PC-3 (cell line): ENCODE measurements at regions not wholly inside any gene's neighbourhood (a gene's known extent, or its start where the extent isn't known, plus 50 kb on each side); places are given as distances from the start of the nearest gene placed in this dataset.

Experiments
- CTCF ChIP-seq: fragments of 300-600 bp; sonication (generic); conservative IDR thresholded peaks from 2 replicates; pipeline ENCODE4 v1.5.1; 2017; ENCODE audit warnings: antibody characterized with exemption, low read depth, mild to moderate bottlenecking, low read length
- EZH2 ChIP-seq: fragments of 300-600 bp; sonication (generic); IDR thresholded peaks from one replicate; pipeline ENCODE4 v1.6.1; 2017; ENCODE audit warnings: antibody characterized with exemption, mild to moderate bottlenecking, low read length; ENCODE audit not compliant: unreplicated experiment
- EZH2phosphoT487 ChIP-seq: fragments of 300-600 bp; sonication (generic); IDR thresholded peaks from 2 replicates; pipeline ENCODE4 v1.6.1; 2018; ENCODE audit warnings: mild to moderate bottlenecking, antibody characterized with exemption, low read length, borderline replicate concordance

- TF ChIP-seq CTCF (peak; percentile 84), EZH2 (no peak), EZH2phosphoT487 (no peak)
These were observed 166.4 kb downstream of the C7orf25 start for GRCh38 chr7:42745357-42746059.
